Choroid plexus epithelial cell (primary cell): ENCODE measurements at regions not wholly inside any gene's neighbourhood (a gene's known extent, or its start where the extent isn't known, plus 50 kb on each side); places are given as distances from the start of the nearest gene placed in this dataset.

Source experiments
- DNase-seq: peaks from one replicate; pipeline ENCODE4 v3.0.0-alpha.2; 2010; ENCODE audit warnings: low read depth
- H3K4me3 ChIP-seq: 2 replicates; pipeline ENCODE4 v1.5.1; 2011; ENCODE audit warnings: low read depth, mild to moderate bottlenecking, control low read depth, low read length, moderate library complexity
- TF ChIP-seq, protein P1 (sequence below): conservative IDR thresholded peaks from 2 replicates; pipeline ENCODE4 v1.5.1; 2011; ENCODE audit warnings: low read depth, mild to moderate bottlenecking, control low read depth, inconsistent platforms, low read length, moderate library complexity

DNA sequence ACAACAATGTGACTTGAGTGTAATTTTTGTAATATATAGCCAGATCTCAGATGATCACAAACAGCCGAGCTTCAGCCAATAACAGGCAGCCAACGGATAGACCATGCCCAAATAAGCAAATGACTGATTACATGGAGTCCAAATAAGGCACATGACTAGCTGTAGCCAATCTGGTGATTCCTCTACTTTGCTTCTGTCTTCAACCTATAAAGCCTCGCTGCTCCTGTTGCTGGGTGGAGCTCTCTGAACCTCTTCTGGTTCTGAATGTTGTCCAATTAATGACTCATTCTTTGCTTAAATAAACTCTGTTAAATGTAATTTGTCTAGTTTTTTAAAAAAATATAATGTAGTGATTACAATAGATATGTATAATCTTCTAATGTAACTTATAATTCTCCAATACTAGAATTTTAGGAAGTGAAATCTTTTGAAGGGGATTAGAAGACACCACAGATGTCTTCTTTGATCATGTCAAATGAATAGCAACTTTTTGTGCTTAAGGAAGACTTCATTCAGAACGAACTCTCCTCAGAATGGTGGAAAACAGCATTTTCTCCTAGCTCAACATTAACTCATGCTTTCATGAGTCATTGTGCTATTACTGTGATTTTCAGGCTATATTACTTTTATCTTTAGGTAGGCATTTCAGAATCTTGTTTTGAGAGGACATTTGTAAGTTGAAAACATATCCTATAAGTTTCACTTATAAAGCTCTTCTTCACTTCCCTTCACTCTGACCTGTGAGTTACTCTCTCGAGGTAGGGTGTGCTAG, 857.8 kb upstream of the B3GALT2 start:
- DNase-seq = peak; percentile 50
- no peak overlapping the region for H3K4me3 ChIP-seq

DNA sequence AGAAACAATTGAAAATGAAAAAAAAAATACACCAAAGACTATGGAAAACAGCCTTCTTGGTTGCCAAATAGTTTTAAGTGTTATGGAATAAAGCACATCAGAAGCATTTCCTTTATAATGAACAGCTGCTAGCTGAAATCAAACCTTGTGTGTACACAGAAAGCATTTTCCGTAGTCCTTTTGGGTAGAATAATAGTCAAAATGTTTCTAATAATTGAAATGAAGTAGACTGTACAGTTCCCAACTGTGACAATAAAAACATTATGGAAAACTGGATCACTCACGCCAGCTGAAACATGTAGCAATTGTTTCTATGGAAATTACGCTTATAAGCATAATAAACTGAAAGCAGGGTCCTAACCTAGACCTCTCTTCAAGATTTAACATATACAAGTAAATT, 856.3 kb upstream of the B3GALT2 start:
- no peak overlapping the region for H3K4me3 ChIP-seq
- TF ChIP-seq, protein P1, sequence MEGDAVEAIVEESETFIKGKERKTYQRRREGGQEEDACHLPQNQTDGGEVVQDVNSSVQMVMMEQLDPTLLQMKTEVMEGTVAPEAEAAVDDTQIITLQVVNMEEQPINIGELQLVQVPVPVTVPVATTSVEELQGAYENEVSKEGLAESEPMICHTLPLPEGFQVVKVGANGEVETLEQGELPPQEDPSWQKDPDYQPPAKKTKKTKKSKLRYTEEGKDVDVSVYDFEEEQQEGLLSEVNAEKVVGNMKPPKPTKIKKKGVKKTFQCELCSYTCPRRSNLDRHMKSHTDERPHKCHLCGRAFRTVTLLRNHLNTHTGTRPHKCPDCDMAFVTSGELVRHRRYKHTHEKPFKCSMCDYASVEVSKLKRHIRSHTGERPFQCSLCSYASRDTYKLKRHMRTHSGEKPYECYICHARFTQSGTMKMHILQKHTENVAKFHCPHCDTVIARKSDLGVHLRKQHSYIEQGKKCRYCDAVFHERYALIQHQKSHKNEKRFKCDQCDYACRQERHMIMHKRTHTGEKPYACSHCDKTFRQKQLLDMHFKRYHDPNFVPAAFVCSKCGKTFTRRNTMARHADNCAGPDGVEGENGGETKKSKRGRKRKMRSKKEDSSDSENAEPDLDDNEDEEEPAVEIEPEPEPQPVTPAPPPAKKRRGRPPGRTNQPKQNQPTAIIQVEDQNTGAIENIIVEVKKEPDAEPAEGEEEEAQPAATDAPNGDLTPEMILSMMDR = no peak
- no peak for DNase-seq

More for the DNA sequence above, 857.8 kb upstream of the B3GALT2 start:
- TF ChIP-seq, protein P1 = no peak

DNA sequence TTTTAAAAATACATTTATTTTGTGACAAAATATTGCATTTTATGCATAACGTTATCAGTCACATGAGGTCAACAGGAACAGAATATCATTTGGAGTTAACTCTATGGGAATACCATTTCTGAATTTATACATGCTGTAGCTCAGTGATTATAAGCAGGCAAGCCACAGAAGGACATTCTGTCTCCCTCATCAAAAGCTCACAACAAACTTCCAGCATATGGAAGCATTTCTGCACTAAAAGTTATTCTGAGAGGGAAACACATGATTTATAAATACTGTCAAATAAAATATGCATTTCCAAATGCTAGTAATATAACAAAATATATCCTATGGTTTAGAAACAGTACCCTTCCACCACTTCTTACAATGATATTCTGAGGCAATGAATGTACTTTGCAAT, 854.1 kb upstream of the B3GALT2 start:
- no peak for DNase-seq
- no peak overlapping the region for H3K4me3 ChIP-seq
- TF ChIP-seq, protein P1 = no peak

DNA sequence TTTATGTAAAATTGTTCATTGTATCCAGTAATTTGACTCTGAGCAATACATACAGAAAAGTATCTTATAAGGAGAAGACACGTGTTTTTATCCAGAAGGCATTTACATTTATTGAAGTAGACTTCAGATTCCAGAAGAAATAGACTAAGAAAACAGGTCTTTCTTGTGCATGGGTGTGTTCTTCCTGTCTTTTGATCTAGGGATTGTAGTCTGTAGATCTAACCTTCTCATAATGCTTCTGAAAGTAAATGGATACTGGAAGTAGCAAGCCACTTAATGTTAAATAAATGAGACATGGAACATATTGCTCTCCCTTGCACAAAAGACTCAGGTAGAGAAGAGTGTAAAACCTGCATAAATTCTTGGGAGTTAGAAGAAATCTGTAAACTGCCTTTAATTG, 853.2 kb upstream of the B3GALT2 start:
- no peak overlapping the region for H3K4me3 ChIP-seq
- TF ChIP-seq, protein P1 = no peak
- no peak for DNase-seq

DNA sequence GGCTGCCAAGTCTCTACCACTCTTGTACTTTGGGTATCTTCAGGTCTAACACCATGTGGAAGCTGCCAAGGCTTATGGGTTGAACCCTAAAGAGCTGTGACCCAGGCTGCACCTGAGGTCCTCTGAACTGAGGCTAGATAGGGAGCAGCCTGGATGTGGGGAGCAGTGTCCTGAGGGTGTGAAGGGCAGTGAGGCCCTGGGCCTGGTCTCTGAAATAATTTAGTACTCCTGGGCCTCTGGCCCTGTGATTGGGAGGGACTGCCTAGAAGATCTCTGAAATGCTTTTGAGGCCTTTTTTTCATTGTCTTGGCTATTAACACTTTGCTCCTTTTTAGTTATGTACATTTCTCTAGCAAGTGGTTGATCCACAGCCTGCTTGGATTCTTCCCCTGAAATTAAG, 847.2 kb upstream of the B3GALT2 start:
- no peak for DNase-seq
- TF ChIP-seq, protein P1 = no peak
- no peak overlapping the region for H3K4me3 ChIP-seq

DNA sequence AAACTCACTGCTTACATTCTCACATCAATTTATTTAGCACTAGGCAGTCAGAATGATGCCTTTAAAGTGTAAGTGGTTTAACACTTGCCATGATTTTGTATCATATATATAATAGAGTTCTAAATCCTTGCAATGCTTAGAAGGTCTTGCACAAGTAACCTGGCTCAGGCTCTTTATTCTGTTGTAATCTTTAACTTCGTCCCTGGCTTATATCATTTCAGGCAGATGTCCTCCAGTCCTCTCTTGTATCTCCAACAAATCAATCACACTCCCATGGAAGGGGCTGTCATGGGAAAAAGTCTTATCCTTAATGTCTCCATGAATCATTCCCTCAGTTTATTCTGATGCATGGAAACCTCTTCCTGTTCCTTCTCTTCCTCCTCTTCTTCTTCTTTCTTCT, 841.6 kb upstream of the B3GALT2 start:
- H3K4me3 ChIP-seq = no peak overlapping the region
- TF ChIP-seq, protein P1 = no peak
- DNase-seq = no peak

DNA sequence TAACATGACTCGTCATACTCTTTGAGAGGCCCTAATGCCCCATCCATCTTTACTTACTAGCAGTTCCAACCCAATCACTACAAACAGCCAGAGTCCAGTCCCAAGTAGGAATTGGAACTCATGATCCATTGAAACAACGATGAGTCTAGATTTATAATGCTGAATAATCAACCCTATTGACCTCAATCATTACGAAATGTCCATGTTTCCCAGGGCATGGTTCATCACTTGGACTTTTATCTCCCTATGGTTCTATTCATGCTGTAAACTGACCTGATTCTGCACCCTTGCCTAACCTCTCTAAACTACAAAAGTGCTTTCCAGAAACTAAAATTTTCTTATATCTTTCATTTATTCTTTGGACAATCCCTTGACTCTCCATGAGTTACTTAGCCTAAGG, 840.0 kb upstream of the B3GALT2 start:
- H3K4me3 ChIP-seq = no peak overlapping the region
- DNase-seq = no peak
- TF ChIP-seq, protein P1 = no peak
